Upper lobe of left lung (tissue), 4 donors: ENCODE measurements at regions not wholly inside any gene's neighbourhood (a gene's known extent, or its start where the extent isn't known, plus 50 kb on each side); places are given as distances from the start of the nearest gene placed in this dataset.

Source experiments
- EP300 ChIP-seq, 4 donors: sonication (generic); formaldehyde crosslinking; IDR thresholded peaks; one replicate each; pipeline ENCODE4 v1.5.1; 2017; ENCODE audit warnings: antibody characterized with exemption in 4 of 4, control low read depth in 2 of 4
- POLR2A ChIP-seq, 4 donors: fragments of 450-650 bp; IDR thresholded peaks; one replicate each; pipeline ENCODE4 v1.5.1; 2016 to 2017; ENCODE audit warnings: antibody characterized with exemption in 4 of 4, mild to moderate bottlenecking in 2 of 4
- POLR2AphosphoS5 ChIP-seq, 2 donors: sonication (generic); formaldehyde crosslinking; IDR thresholded peaks; one replicate each; pipeline ENCODE4 v1.5.1; 2017; ENCODE audit warnings: antibody characterized with exemption in 2 of 2
- TF ChIP-seq, protein P1 (sequence below), 6 experiments: fragments of 450-650 bp in 4 of 6; fragments of 200-600 bp in 2 of 6; sonication (generic) in 2 of 6; IDR thresholded peaks; one replicate each; pipeline ENCODE4 v1.5.1; 2016 to 2019; ENCODE audit warnings: antibody characterized with exemption in 6 of 6

- TF ChIP-seq, protein P1, sequence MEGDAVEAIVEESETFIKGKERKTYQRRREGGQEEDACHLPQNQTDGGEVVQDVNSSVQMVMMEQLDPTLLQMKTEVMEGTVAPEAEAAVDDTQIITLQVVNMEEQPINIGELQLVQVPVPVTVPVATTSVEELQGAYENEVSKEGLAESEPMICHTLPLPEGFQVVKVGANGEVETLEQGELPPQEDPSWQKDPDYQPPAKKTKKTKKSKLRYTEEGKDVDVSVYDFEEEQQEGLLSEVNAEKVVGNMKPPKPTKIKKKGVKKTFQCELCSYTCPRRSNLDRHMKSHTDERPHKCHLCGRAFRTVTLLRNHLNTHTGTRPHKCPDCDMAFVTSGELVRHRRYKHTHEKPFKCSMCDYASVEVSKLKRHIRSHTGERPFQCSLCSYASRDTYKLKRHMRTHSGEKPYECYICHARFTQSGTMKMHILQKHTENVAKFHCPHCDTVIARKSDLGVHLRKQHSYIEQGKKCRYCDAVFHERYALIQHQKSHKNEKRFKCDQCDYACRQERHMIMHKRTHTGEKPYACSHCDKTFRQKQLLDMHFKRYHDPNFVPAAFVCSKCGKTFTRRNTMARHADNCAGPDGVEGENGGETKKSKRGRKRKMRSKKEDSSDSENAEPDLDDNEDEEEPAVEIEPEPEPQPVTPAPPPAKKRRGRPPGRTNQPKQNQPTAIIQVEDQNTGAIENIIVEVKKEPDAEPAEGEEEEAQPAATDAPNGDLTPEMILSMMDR (IDR thresholded peaks at IDR 0.05), result no peak
- TF ChIP-seq POLR2A (IDR thresholded peaks at IDR 0.05), result no peak
- TF ChIP-seq POLR2AphosphoS5 (IDR thresholded peaks at IDR 0.05), result no peak
- TF ChIP-seq EP300 (IDR thresholded peaks at IDR 0.05), result no peak
Measured at GRCh38 chr4:24174602-24175001, 284.8 kb upstream of the PPARGC1A start.
